Activated T-helper 1 cell treated with anti-CD3 and anti-CD28 coated beads, Interleukin-12 subunit alpha, Interleukin-12 subunit beta, Interleukin-2, Interleukin-4 antibody, amounts not matched to agents 30 ng/mL and 10 ng/mL and 1 ng/mL, durations not matched to agents 14 hours and 24 hours and 36 hours (primary cell): ENCODE measurements at regions not wholly inside any gene's neighbourhood (a gene's known extent, or its start where the extent isn't known, plus 50 kb on each side); places are given as distances from the start of the nearest gene placed in this dataset.

Source experiments
- DNase-seq: peaks from one replicate; pipeline ENCODE4 v3.0.0; 2021; ENCODE audit warnings: low spot score
- H3K27ac Mint-ChIP-seq: one replicate; pipeline ENCODE4 v1.8.0; 2021; ENCODE audit warnings: mild to moderate bottlenecking, mixed read lengths
- H3K27me3 Mint-ChIP-seq: one replicate; pipeline ENCODE4 v1.8.0; 2022; ENCODE audit warnings: mild to moderate bottlenecking, moderate library complexity, mixed read lengths; ENCODE audit not compliant: insufficient read depth
- H3K36me3 Mint-ChIP-seq: one replicate; pipeline ENCODE4 v1.8.0; 2021; ENCODE audit warnings: low read depth, mixed read lengths
- H3K4me1 Mint-ChIP-seq: one replicate; pipeline ENCODE4 v1.8.0; 2021; ENCODE audit warnings: low read depth, mixed read lengths
- H3K4me3 Mint-ChIP-seq: one replicate; pipeline ENCODE4 v1.8.0; 2021; ENCODE audit warnings: mild to moderate bottlenecking, moderate library complexity, mixed read lengths
- H3K9me3 Mint-ChIP-seq: one replicate; pipeline ENCODE4 v1.8.0; 2021; ENCODE audit warnings: mixed read lengths
- intact Hi-C: fragments of 100-400 bp; cut with micrococcal nuclease; formaldehyde crosslinking; loops from one replicate; pipeline ENCODE4 v1.15.1; 2024

- DNase-seq: no peak
- intact Hi-C loops: no loop called here
- H3K4me3 Mint-ChIP-seq: no peak overlapping the region
- H3K36me3 Mint-ChIP-seq: no peaks in the 10 kb centered on the region
- H3K27me3 Mint-ChIP-seq: no peaks in the 10 kb centered on the region
- H3K27ac Mint-ChIP-seq: no peak overlapping the region
- no peaks in the 10 kb centered on the region for H3K9me3 Mint-ChIP-seq
- H3K4me1 Mint-ChIP-seq: no peaks in the 10 kb centered on the region
These were observed 52.8 kb upstream of the SEMA3E start for GRCh38 chr7:83701736-83702135.
